HFFc6 (cell line): ENCODE measurements at regions not wholly inside any gene's neighbourhood (a gene's known extent, or its start where the extent isn't known, plus 50 kb on each side); places are given as distances from the start of the nearest gene placed in this dataset.

ENCODE experiments used
- DNase-seq: peaks from one replicate; pipeline ENCODE4 v3.0.0-alpha.2; 2018
- H3K27ac Mint-ChIP-seq: 2 replicates; pipeline ENCODE4 v1.8.0; 2020; ENCODE audit warnings: mild to moderate bottlenecking, mixed read lengths
- H3K27me3 Mint-ChIP-seq: 2 replicates; pipeline ENCODE4 v1.8.0; 2021; ENCODE audit warnings: mild to moderate bottlenecking, moderate library complexity, mixed read lengths; ENCODE audit not compliant: insufficient read depth
- H3K36me3 Mint-ChIP-seq: 2 replicates; pipeline ENCODE4 v1.8.0; 2021; ENCODE audit warnings: low read depth, mixed read lengths
- H3K4me1 Mint-ChIP-seq: 2 replicates; pipeline ENCODE4 v1.8.0; 2020; ENCODE audit warnings: low read depth, mixed read lengths
- H3K4me3 Mint-ChIP-seq: 2 replicates; pipeline ENCODE4 v1.8.0; 2020; ENCODE audit warnings: mild to moderate bottlenecking, moderate library complexity, mixed read lengths
- H3K9me3 Mint-ChIP-seq: 2 replicates; pipeline ENCODE4 v1.8.0; 2020; ENCODE audit warnings: mild to moderate bottlenecking, mixed read lengths
- TF ChIP-seq, protein P1 (sequence below): fragments of 200-600 bp; sonication (generic); IDR thresholded peaks from 2 replicates; pipeline ENCODE4 v1.5.0; 2021; ENCODE audit warnings: antibody characterized with exemption, mild to moderate bottlenecking

DNA sequence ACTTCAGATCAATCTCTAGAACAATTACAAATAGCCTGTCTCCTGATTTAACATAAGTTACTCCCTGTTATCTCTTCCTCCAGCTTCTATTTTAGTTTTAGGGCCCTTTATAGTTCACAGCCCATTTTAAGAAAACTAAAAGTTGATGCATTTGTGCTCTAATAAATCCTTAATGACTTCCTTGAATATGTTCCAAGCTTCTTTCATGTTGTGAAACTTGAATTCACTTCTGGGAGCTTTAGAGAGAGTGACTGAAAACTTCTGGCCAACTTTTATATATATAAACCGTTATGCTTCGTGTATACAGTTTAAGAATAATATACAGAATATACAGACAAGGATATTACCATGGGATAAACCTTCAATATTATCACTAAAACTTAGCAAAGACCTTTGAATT lies 366.8 kb downstream of the TBC1D4 start:
- no peak overlapping the region for H3K27ac Mint-ChIP-seq
- H3K9me3 Mint-ChIP-seq, result no peaks in the 10 kb centered on the region
- H3K4me1 Mint-ChIP-seq, result no peaks in the 10 kb centered on the region
- TF ChIP-seq, protein P1, sequence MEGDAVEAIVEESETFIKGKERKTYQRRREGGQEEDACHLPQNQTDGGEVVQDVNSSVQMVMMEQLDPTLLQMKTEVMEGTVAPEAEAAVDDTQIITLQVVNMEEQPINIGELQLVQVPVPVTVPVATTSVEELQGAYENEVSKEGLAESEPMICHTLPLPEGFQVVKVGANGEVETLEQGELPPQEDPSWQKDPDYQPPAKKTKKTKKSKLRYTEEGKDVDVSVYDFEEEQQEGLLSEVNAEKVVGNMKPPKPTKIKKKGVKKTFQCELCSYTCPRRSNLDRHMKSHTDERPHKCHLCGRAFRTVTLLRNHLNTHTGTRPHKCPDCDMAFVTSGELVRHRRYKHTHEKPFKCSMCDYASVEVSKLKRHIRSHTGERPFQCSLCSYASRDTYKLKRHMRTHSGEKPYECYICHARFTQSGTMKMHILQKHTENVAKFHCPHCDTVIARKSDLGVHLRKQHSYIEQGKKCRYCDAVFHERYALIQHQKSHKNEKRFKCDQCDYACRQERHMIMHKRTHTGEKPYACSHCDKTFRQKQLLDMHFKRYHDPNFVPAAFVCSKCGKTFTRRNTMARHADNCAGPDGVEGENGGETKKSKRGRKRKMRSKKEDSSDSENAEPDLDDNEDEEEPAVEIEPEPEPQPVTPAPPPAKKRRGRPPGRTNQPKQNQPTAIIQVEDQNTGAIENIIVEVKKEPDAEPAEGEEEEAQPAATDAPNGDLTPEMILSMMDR, result no peak
- no peak overlapping the region for H3K4me3 Mint-ChIP-seq
- no peak for DNase-seq
- H3K36me3 Mint-ChIP-seq, result no peaks in the 10 kb centered on the region
- peaks cover 13% of the 10 kb centered on the region for H3K27me3 Mint-ChIP-seq

GRCh38 chr13:75103976-75104375 lies 378.0 kb downstream of the TBC1D4 start:
- no peak overlapping the region for H3K4me3 Mint-ChIP-seq
- H3K4me1 Mint-ChIP-seq, result peaks cover 12% of the 10 kb centered on the region
- no peaks in the 10 kb centered on the region for H3K36me3 Mint-ChIP-seq
- no peak overlapping the region for H3K27ac Mint-ChIP-seq
- DNase-seq, result no peak
- TF ChIP-seq, protein P1, result no peak
- no peaks in the 10 kb centered on the region for H3K9me3 Mint-ChIP-seq
- peaks cover 4% of the 10 kb centered on the region; the same call in 1 of the 2 replicates for H3K27me3 Mint-ChIP-seq

DNA sequence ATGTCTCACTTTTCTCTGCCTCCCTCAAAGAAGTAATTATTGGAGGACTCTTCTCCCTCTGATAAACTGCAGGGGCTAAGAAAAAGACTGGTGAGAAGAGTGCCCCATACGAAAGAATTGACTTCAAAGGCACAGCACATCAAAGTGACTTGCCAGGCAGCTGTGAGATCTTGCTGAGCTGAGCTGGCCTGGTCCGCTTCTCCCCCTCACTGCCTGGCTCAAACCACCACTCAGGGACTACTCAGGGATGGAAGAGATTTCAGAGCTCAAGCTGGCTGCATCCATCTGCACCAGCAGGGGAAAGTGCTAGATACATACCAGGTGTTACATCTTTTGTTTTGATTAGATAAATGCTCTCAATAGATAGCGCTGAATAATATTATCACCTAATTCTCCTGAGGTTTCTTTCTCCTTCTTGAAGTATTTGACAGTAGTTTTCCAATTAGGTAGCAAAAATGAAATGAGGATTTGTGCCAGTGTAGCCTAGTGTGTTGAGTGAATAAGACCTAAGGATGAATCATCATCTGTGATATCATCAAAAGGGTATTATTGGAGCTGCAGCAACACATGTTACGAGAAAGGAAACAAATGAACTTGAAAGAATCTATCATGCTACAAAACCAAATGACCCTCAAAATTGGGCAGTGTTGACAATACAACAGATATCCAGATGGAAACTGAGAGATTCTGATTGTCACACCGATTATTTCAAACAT lies 379.8 kb downstream of the TBC1D4 start:
- Mint-ChIP-seq H3K36me3 (no peaks in the 10 kb centered on the region), H3K4me1 (peaks cover 12% of the 10 kb centered on the region), H3K4me3 (no peak overlapping the region), H3K27me3 (peaks cover 4% of the 10 kb centered on the region; the same call in 1 of the 2 replicates), H3K9me3 (no peaks in the 10 kb centered on the region), H3K27ac (no peak overlapping the region)
- TF ChIP-seq, protein P1, result no peak
- DNase-seq, result peak; percentile 3

GRCh38 chr13:75101348-75101747 lies 380.6 kb downstream of the TBC1D4 start:
- Mint-ChIP-seq H3K36me3 (no peaks in the 10 kb centered on the region), H3K9me3 (no peaks in the 10 kb centered on the region), H3K27me3 (peaks cover 4% of the 10 kb centered on the region; the same call in 1 of the 2 replicates), H3K4me3 (no peak overlapping the region), H3K4me1 (peaks cover 12% of the 10 kb centered on the region), H3K27ac (no peak overlapping the region)
- TF ChIP-seq, protein P1, result no peak
- no peak for DNase-seq

- Mint-ChIP-seq H3K27ac (no peak overlapping the region), H3K27me3 (no peaks in the 10 kb centered on the region), H3K4me1 (no peaks in the 10 kb centered on the region), H3K4me3 (no peak overlapping the region), H3K36me3 (no peaks in the 10 kb centered on the region), H3K9me3 (no peaks in the 10 kb centered on the region)
- no peak for DNase-seq
- TF ChIP-seq, protein P1, result no peak
Observed at GRCh38 chr13:75092143-75092542, 389.8 kb downstream of the TBC1D4 start.
